ENCODE measurements at regions not wholly inside any gene's neighbourhood (a gene's known extent, or its start where the extent isn't known, plus 50 kb on each side); places are given as distances from the start of the nearest gene placed in this dataset.

- DNase-seq, result no peak
These were observed 49.7 kb upstream of the FRMD4B start for GRCh38 chr3:69435274-69436265.
